HG03135 (cell line): ENCODE measurements at regions not wholly inside any gene's neighbourhood (a gene's known extent, or its start where the extent isn't known, plus 50 kb on each side); places are given as distances from the start of the nearest gene placed in this dataset.
"Not testable (repeated sequence)": the region's sequence is repeated elsewhere in the genome, so short reads cannot be mapped to it uniquely, and the experiment has no call there.

Source experiments
- ATAC-seq: cut with Tn5 transposase; IDR thresholded peaks from one replicate; pipeline ENCODE4 v1.9.1; 2021; ENCODE audit warnings: mild to moderate bottlenecking, moderate library complexity; ENCODE audit not compliant: unreplicated experiment

- ATAC-seq, result no peak
Observed at GRCh38 chr13:84641491-84641890, 759.2 kb upstream of the SLITRK1 start.

- ATAC-seq, result no peak
Observed at GRCh38 chr13:84640691-84641090, 758.4 kb upstream of the SLITRK1 start.

- no peak for ATAC-seq
Observed at GRCh38 chr13:84630476-84630875, 748.2 kb upstream of the SLITRK1 start.

GRCh38 chr13:84616864-84617263 is 734.6 kb upstream of the SLITRK1 start:
- no peak for ATAC-seq

- no peak for ATAC-seq
Observed at GRCh38 chr13:84609716-84610115, 727.4 kb upstream of the SLITRK1 start.

- ATAC-seq, result no peak
Observed at GRCh38 chr13:84607261-84608013, 725.2 kb upstream of the SLITRK1 start.

GRCh38 chr13:84606616-84607015 is 724.3 kb upstream of the SLITRK1 start:
- no peak for ATAC-seq

- ATAC-seq, result no peak
Observed at GRCh38 chr13:84605927-84606326, 723.7 kb upstream of the SLITRK1 start.

GRCh38 chr13:84591444-84591843 is 709.2 kb upstream of the SLITRK1 start:
- ATAC-seq, result no peak

GRCh38 chr13:84590663-84591062 is 708.4 kb upstream of the SLITRK1 start:
- no peak for ATAC-seq

- no peak for ATAC-seq
Observed at GRCh38 chr13:84588023-84588422, 705.7 kb upstream of the SLITRK1 start.

GRCh38 chr13:84579901-84580300 is 697.6 kb upstream of the SLITRK1 start:
- not testable (repeated sequence) for ATAC-seq

- no peak for ATAC-seq
Observed at GRCh38 chr13:84574851-84575250, 692.6 kb upstream of the SLITRK1 start.

- ATAC-seq, result no peak
Observed at GRCh38 chr13:84571264-84571663, 689.0 kb upstream of the SLITRK1 start.

- ATAC-seq, result no peak
Observed at GRCh38 chr13:84570831-84571230, 688.6 kb upstream of the SLITRK1 start.

GRCh38 chr13:84569366-84569765 is 687.1 kb upstream of the SLITRK1 start:
- ATAC-seq, result no peak

- ATAC-seq, result no peak
Observed at GRCh38 chr13:84567848-84568247, 685.6 kb upstream of the SLITRK1 start.

- no peak for ATAC-seq
Observed at GRCh38 chr13:84566780-84567179, 684.5 kb upstream of the SLITRK1 start.

- no peak for ATAC-seq
Observed at GRCh38 chr13:84563611-84564010, 681.3 kb upstream of the SLITRK1 start.

- no peak for ATAC-seq
Observed at GRCh38 chr13:84553227-84553626, 671.0 kb upstream of the SLITRK1 start.

- no peak for ATAC-seq
Observed at GRCh38 chr13:84543962-84544361, 661.7 kb upstream of the SLITRK1 start.

- no peak for ATAC-seq
Observed at GRCh38 chr13:84542348-84542747, 660.1 kb upstream of the SLITRK1 start.

- no peak for ATAC-seq
Observed at GRCh38 chr13:84536906-84537305, 654.6 kb upstream of the SLITRK1 start.
